Trophoblast cell (in vitro differentiated cells and primary cell): ENCODE measurements at regions not wholly inside any gene's neighbourhood (a gene's known extent, or its start where the extent isn't known, plus 50 kb on each side); places are given as distances from the start of the nearest gene placed in this dataset.

Source experiments
- DNase-seq, 2 donors: peaks; one replicate each; pipeline ENCODE4 v3.0.0-alpha.2; 2016
- H2AFZ ChIP-seq: 2 replicates; pipeline ENCODE4 v1.6.1; 2013; ENCODE audit warnings: low read length, moderate library complexity, mild to moderate bottlenecking; ENCODE audit not compliant: insufficient read depth, poor library complexity
- H2AK5ac ChIP-seq: 2 replicates; pipeline ENCODE4 v1.6.1; 2013; ENCODE audit warnings: mild to moderate bottlenecking, low read length
- H2BK120ac ChIP-seq: 2 replicates; pipeline ENCODE4 v1.6.1; 2013; ENCODE audit warnings: low read length, mild to moderate bottlenecking, moderate library complexity; ENCODE audit not compliant: insufficient read depth, poor library complexity
- H2BK12ac ChIP-seq: 2 replicates; pipeline ENCODE4 v1.6.1; 2013; ENCODE audit warnings: mild to moderate bottlenecking, low read length, moderate library complexity
- H2BK5ac ChIP-seq: 2 replicates; pipeline ENCODE4 v1.6.1; 2013; ENCODE audit warnings: low read length, low read depth, moderate library complexity, mild to moderate bottlenecking; ENCODE audit not compliant: poor library complexity
- H3K14ac ChIP-seq: 2 replicates; pipeline ENCODE4 v1.6.1; 2013; ENCODE audit warnings: mild to moderate bottlenecking, low read length
- H3K18ac ChIP-seq: 2 replicates; pipeline ENCODE4 v1.6.1; 2013; ENCODE audit warnings: mild to moderate bottlenecking, low read length
- H3K23ac ChIP-seq: 2 replicates; pipeline ENCODE4 v1.6.1; 2013; ENCODE audit warnings: low read length
- H3K27ac ChIP-seq: 2 replicates; pipeline ENCODE4 v1.5.1; 2013; ENCODE audit warnings: low read depth, mild to moderate bottlenecking, inconsistent platforms, low read length, moderate library complexity
- H3K27me3 ChIP-seq: 2 replicates; pipeline ENCODE4 v1.6.1; 2013; ENCODE audit warnings: inconsistent platforms, mild to moderate bottlenecking, low read length, moderate library complexity; ENCODE audit not compliant: insufficient read depth
- H3K36me3 ChIP-seq, 2 experiments: 1 replicate in 1 of 2; 2 replicates in 1 of 2; pipeline ENCODE4 v1.6.1; 2013; ENCODE audit warnings: low read length in 2 of 2, mild to moderate bottlenecking in 2 of 2, moderate library complexity in 1 of 2; ENCODE audit not compliant: insufficient read depth in 2 of 2, control insufficient read depth in 1 of 2
- H3K4ac ChIP-seq: 2 replicates; pipeline ENCODE4 v1.6.1; 2013; ENCODE audit warnings: low read depth, mild to moderate bottlenecking, low read length, moderate library complexity
- H3K4me1 ChIP-seq, 2 experiments: 1 replicate in 1 of 2; 2 replicates in 1 of 2; pipeline ENCODE4 v1.6.1; 2013; ENCODE audit warnings: low read length in 2 of 2, mild to moderate bottlenecking in 2 of 2, moderate library complexity in 1 of 2; ENCODE audit not compliant: insufficient read depth in 2 of 2, control insufficient read depth in 1 of 2
- H3K4me2 ChIP-seq: 2 replicates; pipeline ENCODE4 v1.6.1; 2013; ENCODE audit warnings: inconsistent platforms, mild to moderate bottlenecking, low read length, moderate library complexity
- H3K4me3 ChIP-seq: 2 replicates; pipeline ENCODE4 v1.5.1; 2013; ENCODE audit warnings: mild to moderate bottlenecking, low read depth, low read length, inconsistent platforms
- H3K79me1 ChIP-seq: one replicate; pipeline ENCODE4 v1.6.1; 2013; ENCODE audit warnings: low read length
- H3K79me2 ChIP-seq: 2 replicates; pipeline ENCODE4 v1.6.1; 2013; ENCODE audit warnings: low read length, mild to moderate bottlenecking; ENCODE audit not compliant: control insufficient read depth, insufficient read depth, poor library complexity
- H3K9ac ChIP-seq: 2 replicates; pipeline ENCODE4 v1.6.1; 2013; ENCODE audit warnings: mild to moderate bottlenecking, low read length
- H3K9me3 ChIP-seq: 2 replicates; pipeline ENCODE4 v1.6.1; 2013; ENCODE audit warnings: low read depth, mild to moderate bottlenecking, control low read depth, inconsistent platforms, low read length; ENCODE audit not compliant: insufficient read depth
- H4K12ac ChIP-seq: 2 replicates; pipeline ENCODE4 v1.6.1; 2013; ENCODE audit warnings: low read depth, mild to moderate bottlenecking, low read length, moderate library complexity
- H4K8ac ChIP-seq: 2 replicates; pipeline ENCODE4 v1.6.1; 2013; ENCODE audit warnings: low read depth, mild to moderate bottlenecking, low read length, moderate library complexity
- H4K91ac ChIP-seq: one replicate; pipeline ENCODE4 v1.6.1; 2013; ENCODE audit warnings: low read depth, mild to moderate bottlenecking, low read length, moderate library complexity
- WGBS: extraction: QIAGEN DNeasy Blood & Tissue Kit; methylation state at CpG from one replicate; pipeline ENCODE4 v1.1.7; 2013; ENCODE audit warnings: missing lambda C conversion rate; ENCODE audit not compliant: insufficient read length, insufficient coverage; ENCODE audit errors: extremely low coverage; 5-methylcytosine and 5-hydroxymethylcytosine counted together

GRCh38 chr12:107264667-107265066, 171.3 kb upstream of the CRY1 start:
- H4K12ac ChIP-seq: no peak overlapping the region
- no peaks in the 10 kb centered on the region for H3K27me3 ChIP-seq
- H2AK5ac ChIP-seq: no peak overlapping the region
- H2AFZ ChIP-seq: no peak overlapping the region
- H3K27ac ChIP-seq: no peak overlapping the region
- H2BK12ac ChIP-seq: no peak overlapping the region
- no peak overlapping the region for H3K4ac ChIP-seq
- DNase-seq: no peak
- H3K9me3 ChIP-seq: no peaks in the 10 kb centered on the region
- H3K18ac ChIP-seq: no peak overlapping the region
- no peak overlapping the region for H3K23ac ChIP-seq
- H2BK5ac ChIP-seq: no peak overlapping the region
- no CpG with 5 or more reads among the region's 7 CpGs for WGBS
- H3K14ac ChIP-seq: no peak overlapping the region
- H4K91ac ChIP-seq: no peak overlapping the region
- no peaks in the 10 kb centered on the region for H3K4me1 ChIP-seq
- H3K4me3 ChIP-seq: no peak overlapping the region
- no peaks in the 10 kb centered on the region for H3K36me3 ChIP-seq
- H3K9ac ChIP-seq: no peak overlapping the region
- H2BK120ac ChIP-seq: no peak overlapping the region
- H4K8ac ChIP-seq: no peak overlapping the region
- no peaks in the 10 kb centered on the region for H3K79me2 ChIP-seq
- no peaks in the 10 kb centered on the region for H3K79me1 ChIP-seq
- no peak overlapping the region for H3K4me2 ChIP-seq

- no peak overlapping the region for H4K8ac ChIP-seq
- H3K18ac ChIP-seq: no peak overlapping the region
- H3K4me1 ChIP-seq: no peaks in the 10 kb centered on the region
- no peak overlapping the region for H2AK5ac ChIP-seq
- H2BK120ac ChIP-seq: no peak overlapping the region
- WGBS: no CpG with 5 or more reads among the region's 1 CpG
- H2AFZ ChIP-seq: no peak overlapping the region
- no peaks in the 10 kb centered on the region for H3K9me3 ChIP-seq
- no peak overlapping the region for H4K12ac ChIP-seq
- no peak overlapping the region for H2BK5ac ChIP-seq
- H4K91ac ChIP-seq: no peak overlapping the region
- no peaks in the 10 kb centered on the region for H3K27me3 ChIP-seq
- H3K14ac ChIP-seq: no peak overlapping the region
- no peak overlapping the region for H3K27ac ChIP-seq
- peak overlapping the region; percentile 3 for H3K23ac ChIP-seq
- H2BK12ac ChIP-seq: no peak overlapping the region
- DNase-seq: no peak
- no peak overlapping the region for H3K4me2 ChIP-seq
- no peaks in the 10 kb centered on the region for H3K36me3 ChIP-seq
- H3K79me1 ChIP-seq: no peaks in the 10 kb centered on the region
- H3K4me3 ChIP-seq: no peak overlapping the region
- H3K4ac ChIP-seq: no peak overlapping the region
- no peaks in the 10 kb centered on the region for H3K79me2 ChIP-seq
- no peak overlapping the region for H3K9ac ChIP-seq
These were observed 174.3 kb upstream of the CRY1 start for GRCh38 chr12:107267604-107268003.

GRCh38 chr12:107271523-107271922, 178.2 kb upstream of the CRY1 start:
- Histone ChIP-seq H2BK120ac (no peak overlapping the region), H2BK5ac (no peak overlapping the region), H3K27ac (no peak overlapping the region), H3K4me2 (no peak overlapping the region), H3K14ac (no peak overlapping the region), H2BK12ac (no peak overlapping the region), H3K4ac (no peak overlapping the region), H4K91ac (no peak overlapping the region), H2AK5ac (no peak overlapping the region), H3K23ac (no peak overlapping the region), H3K18ac (no peak overlapping the region), H3K36me3 (no peaks in the 10 kb centered on the region), H4K12ac (no peak overlapping the region), H4K8ac (no peak overlapping the region), H2AFZ (no peak overlapping the region), H3K9ac (no peak overlapping the region), H3K4me1 (no peaks in the 10 kb centered on the region), H3K9me3 (no peaks in the 10 kb centered on the region), H3K27me3 (no peaks in the 10 kb centered on the region), H3K79me2 (no peaks in the 10 kb centered on the region), H3K4me3 (no peak overlapping the region), H3K79me1 (no peaks in the 10 kb centered on the region)
- 100% methylated on average over 1 of the region's 2 CpGs for WGBS
- no peak for DNase-seq

- Histone ChIP-seq H2AK5ac (no peak overlapping the region), H2AFZ (no peak overlapping the region), H3K36me3 (no peaks in the 10 kb centered on the region), H3K79me1 (no peaks in the 10 kb centered on the region), H3K18ac (no peak overlapping the region), H4K12ac (no peak overlapping the region), H4K8ac (no peak overlapping the region), H2BK120ac (no peak overlapping the region), H3K23ac (no peak overlapping the region), H3K4ac (no peak overlapping the region), H3K4me3 (no peak overlapping the region), H3K79me2 (no peaks in the 10 kb centered on the region), H3K27me3 (no peaks in the 10 kb centered on the region), H3K4me1 (no peaks in the 10 kb centered on the region), H2BK12ac (no peak overlapping the region), H3K14ac (no peak overlapping the region), H3K9me3 (no peaks in the 10 kb centered on the region), H3K4me2 (no peak overlapping the region), H3K27ac (no peak overlapping the region), H2BK5ac (no peak overlapping the region), H3K9ac (no peak overlapping the region), H4K91ac (no peak overlapping the region)
- no peak for DNase-seq
- WGBS: no CpG with 5 or more reads among the region's 1 CpG
These were observed 182.2 kb upstream of the CRY1 start for GRCh38 chr12:107275530-107275929.
